ENCODE measurements at regions not wholly inside any gene's neighbourhood (a gene's known extent, or its start where the extent isn't known, plus 50 kb on each side); places are given as distances from the start of the nearest gene placed in this dataset.

DNA sequence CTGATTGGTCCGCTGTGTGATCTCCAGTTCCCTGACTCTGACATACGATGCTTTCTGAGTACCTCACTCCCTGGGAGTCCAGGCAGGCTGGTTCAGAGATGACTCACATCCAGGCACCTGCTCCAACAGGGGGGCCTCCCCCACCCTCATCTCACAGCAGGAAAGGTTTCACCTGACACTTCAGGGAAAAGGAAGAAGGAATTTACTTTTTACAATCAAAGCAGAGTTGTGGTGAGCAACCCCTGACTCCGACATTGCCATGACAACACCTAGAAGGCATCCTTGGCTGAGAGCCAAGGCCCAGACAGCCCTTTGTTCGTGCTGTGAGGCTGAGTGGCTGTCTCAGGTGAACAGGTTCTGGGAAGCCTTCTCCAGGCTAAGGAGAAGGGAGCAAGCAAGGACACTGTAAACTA lies 164.6 kb upstream of the GJB5 start:
- TF ChIP-seq EZH2 (IDR thresholded peaks at IDR 0.05; ENCODE audit: borderline replicate concordance, insufficient read depth, low read depth, low read length, poor library complexity, severe bottlenecking) = no peak
- TF ChIP-seq, protein P1, sequence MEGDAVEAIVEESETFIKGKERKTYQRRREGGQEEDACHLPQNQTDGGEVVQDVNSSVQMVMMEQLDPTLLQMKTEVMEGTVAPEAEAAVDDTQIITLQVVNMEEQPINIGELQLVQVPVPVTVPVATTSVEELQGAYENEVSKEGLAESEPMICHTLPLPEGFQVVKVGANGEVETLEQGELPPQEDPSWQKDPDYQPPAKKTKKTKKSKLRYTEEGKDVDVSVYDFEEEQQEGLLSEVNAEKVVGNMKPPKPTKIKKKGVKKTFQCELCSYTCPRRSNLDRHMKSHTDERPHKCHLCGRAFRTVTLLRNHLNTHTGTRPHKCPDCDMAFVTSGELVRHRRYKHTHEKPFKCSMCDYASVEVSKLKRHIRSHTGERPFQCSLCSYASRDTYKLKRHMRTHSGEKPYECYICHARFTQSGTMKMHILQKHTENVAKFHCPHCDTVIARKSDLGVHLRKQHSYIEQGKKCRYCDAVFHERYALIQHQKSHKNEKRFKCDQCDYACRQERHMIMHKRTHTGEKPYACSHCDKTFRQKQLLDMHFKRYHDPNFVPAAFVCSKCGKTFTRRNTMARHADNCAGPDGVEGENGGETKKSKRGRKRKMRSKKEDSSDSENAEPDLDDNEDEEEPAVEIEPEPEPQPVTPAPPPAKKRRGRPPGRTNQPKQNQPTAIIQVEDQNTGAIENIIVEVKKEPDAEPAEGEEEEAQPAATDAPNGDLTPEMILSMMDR (IDR thresholded peaks at IDR 0.05) = no peak

Data from B cell (primary cell).